ENCODE measurements at regions not wholly inside any gene's neighbourhood (a gene's known extent, or its start where the extent isn't known, plus 50 kb on each side); places are given as distances from the start of the nearest gene placed in this dataset.

GRCh38 chr4:114401483-114401882, 197.1 kb upstream of the UGT8 start:
- no peak overlapping the region for H3K27ac ChIP-seq
- TF ChIP-seq POLR2A (IDR thresholded peaks at IDR 0.05) (no peak), CTCF (IDR thresholded peaks at IDR 0.05) (no peak)
- peaks cover 0 to 13% (median 0%) of the 10 kb centered on the region in 4 donors for H3K4me1 ChIP-seq
- H3K4me3 ChIP-seq: no peak overlapping the region
- no peaks in the 10 kb centered on the region for H3K27me3 ChIP-seq
- DNase-seq: no peak
- H3K9me3 ChIP-seq: no peaks in the 10 kb centered on the region
- H3K36me3 ChIP-seq: no peaks in the 10 kb centered on the region

- no peak overlapping the region for H3K27ac ChIP-seq
- no peaks in the 10 kb centered on the region for H3K9me3 ChIP-seq
- TF ChIP-seq POLR2A (IDR thresholded peaks at IDR 0.05) (no peak), CTCF (IDR thresholded peaks at IDR 0.05) (peak in 2 of 6 experiments; percentile 10 to 35)
- no peaks in the 10 kb centered on the region for H3K4me1 ChIP-seq
- DNase-seq: no peak
- no peaks in the 10 kb centered on the region for H3K27me3 ChIP-seq
- H3K36me3 ChIP-seq: no peaks in the 10 kb centered on the region
- H3K4me3 ChIP-seq: no peak overlapping the region
Measured at GRCh38 chr4:114417214-114417613, 181.4 kb upstream of the UGT8 start.

GRCh38 chr4:114420069-114420468, 178.5 kb upstream of the UGT8 start:
- Histone ChIP-seq H3K4me3 (no peak overlapping the region), H3K36me3 (no peaks in the 10 kb centered on the region), H3K27ac (no peak overlapping the region), H3K9me3 (no peaks in the 10 kb centered on the region), H3K27me3 (no peaks in the 10 kb centered on the region), H3K4me1 (no peaks in the 10 kb centered on the region)
- TF ChIP-seq CTCF (IDR thresholded peaks at IDR 0.05): no peak
- no peak for TF ChIP-seq POLR2A (IDR thresholded peaks at IDR 0.05)
- no peak for DNase-seq

GRCh38 chr4:114423582-114423981, 175.0 kb upstream of the UGT8 start:
- Histone ChIP-seq H3K27ac (no peak overlapping the region), H3K4me3 (no peak overlapping the region), H3K27me3 (no peaks in the 10 kb centered on the region), H3K9me3 (no peaks in the 10 kb centered on the region), H3K36me3 (no peaks in the 10 kb centered on the region), H3K4me1 (no peaks in the 10 kb centered on the region)
- no peak for DNase-seq
- no peak for TF ChIP-seq POLR2A (IDR thresholded peaks at IDR 0.05)
- TF ChIP-seq CTCF (IDR thresholded peaks at IDR 0.05): no peak

GRCh38 chr4:114435116-114435515, 163.5 kb upstream of the UGT8 start:
- H3K27ac ChIP-seq: no peak overlapping the region
- H3K4me3 ChIP-seq: no peak overlapping the region
- no peaks in the 10 kb centered on the region for H3K9me3 ChIP-seq
- TF ChIP-seq POLR2A (IDR thresholded peaks at IDR 0.05): no peak
- no peak for TF ChIP-seq CTCF (IDR thresholded peaks at IDR 0.05)
- no peaks in the 10 kb centered on the region for H3K36me3 ChIP-seq
- DNase-seq: no peak
- no peaks in the 10 kb centered on the region for H3K27me3 ChIP-seq
- no peaks in the 10 kb centered on the region for H3K4me1 ChIP-seq

- H3K27ac ChIP-seq: no peak overlapping the region
- TF ChIP-seq CTCF (IDR thresholded peaks at IDR 0.05): no peak
- no peak for TF ChIP-seq POLR2A (IDR thresholded peaks at IDR 0.05)
- no peaks in the 10 kb centered on the region for H3K27me3 ChIP-seq
- no peaks in the 10 kb centered on the region for H3K36me3 ChIP-seq
- H3K4me3 ChIP-seq: no peak overlapping the region
- no peaks in the 10 kb centered on the region for H3K4me1 ChIP-seq
- DNase-seq: no peak
- no peaks in the 10 kb centered on the region for H3K9me3 ChIP-seq
Measured at GRCh38 chr4:114442856-114443255, 155.8 kb upstream of the UGT8 start.
